Activated naive CD4-positive, alpha-beta T cell treated with anti-CD3 and anti-CD28 coated beads for 36 hours (primary cell): ENCODE measurements at regions not wholly inside any gene's neighbourhood (a gene's known extent, or its start where the extent isn't known, plus 50 kb on each side); places are given as distances from the start of the nearest gene placed in this dataset.

Experiments
- CTCF ChIA-PET: fragments of 350-600 bp; sonication (Branson Sonifier 250); formaldehyde crosslinking; loops from one replicate; lab custom pipeline; 2021; ENCODE audit warnings: antibody characterized with exemption; lab: Charles Lee
- DNase-seq: peaks from one replicate; pipeline ENCODE4 v3.0.0-alpha.2; 2020
- H3K27ac Mint-ChIP-seq: one replicate; pipeline ENCODE4 v1.8.0; 2021; ENCODE audit warnings: mild to moderate bottlenecking, mixed read lengths
- H3K27me3 Mint-ChIP-seq: one replicate; pipeline ENCODE4 v1.8.0; 2021; ENCODE audit warnings: low read depth, mixed read lengths
- H3K36me3 Mint-ChIP-seq: one replicate; pipeline ENCODE4 v1.8.0; 2021; ENCODE audit warnings: low read depth, mixed read lengths
- H3K4me1 Mint-ChIP-seq: one replicate; pipeline ENCODE4 v1.8.0; 2021; ENCODE audit warnings: low read depth, mixed read lengths
- H3K4me3 Mint-ChIP-seq: one replicate; pipeline ENCODE4 v1.8.0; 2021; ENCODE audit warnings: mild to moderate bottlenecking, moderate library complexity, mixed read lengths
- H3K9me3 Mint-ChIP-seq: one replicate; pipeline ENCODE4 v1.8.0; 2021; ENCODE audit warnings: mixed read lengths
- intact Hi-C: fragments of 100-400 bp; cut with micrococcal nuclease; formaldehyde crosslinking; loops from one replicate; pipeline ENCODE4 v1.15.1; 2023

DNA sequence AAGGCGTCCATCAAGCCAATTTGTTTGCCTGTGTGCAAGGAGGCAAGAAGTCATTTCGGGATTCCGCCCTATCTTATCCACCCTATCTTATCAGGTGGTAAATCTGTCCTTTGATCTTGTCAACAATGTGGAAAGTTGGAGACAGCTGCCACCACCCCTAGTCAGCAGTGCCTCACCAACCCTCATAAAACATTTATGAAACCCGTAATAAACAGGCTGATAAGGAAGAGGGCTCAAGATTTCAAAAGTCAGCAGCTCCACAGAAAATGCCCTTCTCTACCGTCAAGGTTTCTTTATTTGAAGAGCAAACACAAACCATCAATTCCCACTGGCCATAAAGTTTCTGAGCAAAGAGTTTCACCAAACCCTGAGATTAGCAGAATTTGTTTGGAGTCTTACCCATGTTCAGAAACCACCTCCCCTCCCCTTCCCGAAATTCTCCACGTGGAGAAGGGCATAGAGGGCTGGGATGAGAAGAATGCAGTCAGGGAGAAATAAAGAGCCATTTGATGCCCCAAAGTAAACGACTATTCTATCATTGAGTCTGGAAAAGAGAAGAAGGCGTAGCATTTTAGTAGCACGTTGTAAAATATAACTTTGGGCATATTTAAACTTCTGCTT, 196.0 kb upstream of the GPR12 start:
- Mint-ChIP-seq H3K4me1 (no peaks in the 10 kb centered on the region), H3K27me3 (peaks cover 3% of the 10 kb centered on the region), H3K4me3 (no peak overlapping the region), H3K9me3 (no peaks in the 10 kb centered on the region), H3K36me3 (no peaks in the 10 kb centered on the region), H3K27ac (no peak overlapping the region)
- CTCF ChIA-PET: interaction anchor here (1.6 kb wide), 1 partner anchor 14 kb away, joined by 3 read pairs; no protein-coding TSS in a partner anchor
- no peak for DNase-seq
- intact Hi-C loops: no loop called here

DNA sequence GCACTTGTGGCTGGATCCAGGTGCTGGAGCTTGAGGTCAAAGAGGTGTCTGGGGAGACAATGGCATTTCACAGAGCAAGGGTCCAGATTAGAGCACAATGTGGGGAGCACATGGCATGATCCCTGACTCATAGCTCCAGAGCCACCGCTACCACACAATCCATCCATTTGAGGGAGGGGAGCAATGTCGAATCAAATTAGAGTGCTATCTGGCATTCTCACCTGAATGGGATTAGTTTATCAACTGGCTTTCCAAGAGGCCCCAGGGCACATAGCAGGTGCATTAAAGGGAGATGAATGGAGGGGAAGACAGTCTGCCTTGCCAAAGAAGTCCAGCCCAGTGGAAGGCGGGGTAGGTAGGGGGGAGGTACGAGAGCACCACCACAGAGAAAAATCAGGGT, 194.4 kb upstream of the GPR12 start:
- Mint-ChIP-seq H3K9me3 (no peaks in the 10 kb centered on the region), H3K36me3 (no peaks in the 10 kb centered on the region), H3K4me3 (no peak overlapping the region), H3K27me3 (peaks cover 3% of the 10 kb centered on the region), H3K4me1 (no peaks in the 10 kb centered on the region), H3K27ac (no peak overlapping the region)
- CTCF ChIA-PET: interaction anchor here (1.4 kb wide), 1 partner anchor 8 kb away, joined by 3 read pairs; no protein-coding TSS in a partner anchor
- DNase-seq: no peak
- intact Hi-C loops: no loop called here

- H3K9me3 Mint-ChIP-seq: no peaks in the 10 kb centered on the region
- no peaks in the 10 kb centered on the region for H3K36me3 Mint-ChIP-seq
- H3K4me1 Mint-ChIP-seq: no peaks in the 10 kb centered on the region
- no peak overlapping the region for H3K27ac Mint-ChIP-seq
- intact Hi-C loops: no loop called here
- CTCF ChIA-PET: interaction anchor here (0.6 to 0.7 kb wide), 2 partner anchors 254 to 421 kb away, joined by 3 read pairs; no protein-coding TSS in a partner anchor
- no peak overlapping the region for H3K4me3 Mint-ChIP-seq
- DNase-seq: no peak
- H3K27me3 Mint-ChIP-seq: peaks cover 3% of the 10 kb centered on the region
Measured at GRCh38 chr13:26953291-26953690, 192.7 kb upstream of the GPR12 start.

DNA sequence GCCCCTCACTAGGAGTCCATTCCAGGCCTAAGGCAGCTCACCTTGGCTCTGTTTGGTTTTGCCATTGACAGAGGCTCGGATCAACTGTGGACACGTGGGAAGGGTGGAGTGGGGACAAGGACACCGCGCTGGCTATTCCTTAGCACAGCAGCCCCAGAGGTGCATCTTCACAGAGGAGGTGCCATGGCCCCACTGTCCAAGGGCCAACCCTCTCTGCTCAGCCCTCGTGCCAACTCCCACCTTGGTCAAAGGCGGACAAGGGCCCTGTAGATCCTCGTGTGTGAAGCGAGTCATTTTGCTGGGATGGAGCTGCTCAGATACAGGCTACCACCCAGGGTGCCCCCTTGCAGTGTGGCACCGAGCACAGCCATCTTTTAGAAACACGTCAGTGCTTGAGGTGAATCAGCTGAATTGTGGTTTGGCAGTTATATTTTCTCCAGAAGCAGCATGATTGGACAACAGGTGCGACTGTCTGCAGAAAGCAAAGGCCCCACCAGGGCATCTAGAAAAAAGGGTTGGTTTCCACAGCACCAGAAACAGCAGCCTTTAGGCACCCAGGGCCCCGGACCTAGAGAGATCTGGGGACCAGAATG, 192.1 kb upstream of the GPR12 start:
- intact Hi-C loops: no loop called here
- CTCF ChIA-PET: interaction anchor here (0.7 kb wide), 1 partner anchor 421 kb away, joined by 3 read pairs; no protein-coding TSS in a partner anchor
- DNase-seq: no peak
- no peaks in the 10 kb centered on the region for H3K9me3 Mint-ChIP-seq
- H3K36me3 Mint-ChIP-seq: no peaks in the 10 kb centered on the region
- no peaks in the 10 kb centered on the region for H3K4me1 Mint-ChIP-seq
- no peak overlapping the region for H3K27ac Mint-ChIP-seq
- no peak overlapping the region for H3K4me3 Mint-ChIP-seq
- H3K27me3 Mint-ChIP-seq: peaks cover 3% of the 10 kb centered on the region

GRCh38 chr13:26951581-26952177, 191.1 kb upstream of the GPR12 start:
- Mint-ChIP-seq H3K27me3 (peaks cover 3% of the 10 kb centered on the region), H3K4me1 (no peaks in the 10 kb centered on the region), H3K9me3 (no peaks in the 10 kb centered on the region), H3K27ac (no peak overlapping the region), H3K4me3 (no peak overlapping the region), H3K36me3 (no peaks in the 10 kb centered on the region)
- DNase-seq: no peak
- CTCF ChIA-PET: interaction anchor here (1.2 kb wide), 1 partner anchor 22 kb away, joined by 5 read pairs; no protein-coding TSS in a partner anchor
- intact Hi-C loops: no loop called here

GRCh38 chr13:26950968-26951367, 190.4 kb upstream of the GPR12 start:
- no peak overlapping the region for H3K4me3 Mint-ChIP-seq
- DNase-seq: no peak
- no peaks in the 10 kb centered on the region for H3K4me1 Mint-ChIP-seq
- intact Hi-C loops: no loop called here
- H3K9me3 Mint-ChIP-seq: no peaks in the 10 kb centered on the region
- H3K27me3 Mint-ChIP-seq: peaks cover 3% of the 10 kb centered on the region
- H3K27ac Mint-ChIP-seq: no peak overlapping the region
- H3K36me3 Mint-ChIP-seq: no peaks in the 10 kb centered on the region
- CTCF ChIA-PET: interaction anchor here (1.2 kb wide), 1 partner anchor 21 kb away, joined by 5 read pairs; no protein-coding TSS in a partner anchor

DNA sequence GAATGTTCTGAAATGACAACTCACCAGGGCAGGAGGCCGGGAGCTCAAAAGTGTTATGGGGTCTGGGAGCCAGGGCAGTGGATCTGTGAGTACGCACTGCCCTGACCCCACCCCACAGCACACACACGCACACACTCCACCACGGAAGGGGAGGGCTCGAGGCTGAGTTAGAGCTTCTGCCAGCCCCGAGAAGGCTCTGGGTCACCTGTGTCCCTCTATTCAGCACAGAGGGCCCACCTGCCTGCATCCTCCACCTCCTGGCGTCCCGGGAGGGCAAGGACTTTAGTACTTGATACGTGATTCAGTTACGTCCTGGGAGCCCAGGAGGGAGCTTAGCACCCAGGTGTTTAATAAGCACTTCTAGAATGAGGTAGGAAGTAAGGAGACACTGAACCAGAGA, 190.0 kb upstream of the GPR12 start:
- H3K27ac Mint-ChIP-seq: no peak overlapping the region
- CTCF ChIA-PET: interaction anchor here (0.6 to 1.4 kb wide), 2 partner anchors 411 to 1109 kb away, joined by 3 to 5 read pairs; no protein-coding TSS in a partner anchor
- intact Hi-C loops: no loop called here

GRCh38 chr13:26949701-26950502, 189.3 kb upstream of the GPR12 start:
- Mint-ChIP-seq H3K9me3 (no peaks in the 10 kb centered on the region), H3K4me1 (no peaks in the 10 kb centered on the region), H3K36me3 (no peaks in the 10 kb centered on the region), H3K27me3 (no peaks in the 10 kb centered on the region), H3K27ac (no peak overlapping the region), H3K4me3 (no peak overlapping the region)
- intact Hi-C loops: no loop called here
- CTCF ChIA-PET: interaction anchor here (0.6 to 1.4 kb wide), 4 partner anchors 19 to 1110 kb away, joined by 3 to 5 read pairs (median 4); no protein-coding TSS in a partner anchor
- DNase-seq: no peak

More for the DNA sequence above, 190.0 kb upstream of the GPR12 start:
- DNase-seq: no peak
- H3K9me3 Mint-ChIP-seq: no peaks in the 10 kb centered on the region
- H3K4me3 Mint-ChIP-seq: no peak overlapping the region
- no peaks in the 10 kb centered on the region for H3K4me1 Mint-ChIP-seq
- no peaks in the 10 kb centered on the region for H3K36me3 Mint-ChIP-seq
- H3K27me3 Mint-ChIP-seq: peaks cover 3% of the 10 kb centered on the region

DNA sequence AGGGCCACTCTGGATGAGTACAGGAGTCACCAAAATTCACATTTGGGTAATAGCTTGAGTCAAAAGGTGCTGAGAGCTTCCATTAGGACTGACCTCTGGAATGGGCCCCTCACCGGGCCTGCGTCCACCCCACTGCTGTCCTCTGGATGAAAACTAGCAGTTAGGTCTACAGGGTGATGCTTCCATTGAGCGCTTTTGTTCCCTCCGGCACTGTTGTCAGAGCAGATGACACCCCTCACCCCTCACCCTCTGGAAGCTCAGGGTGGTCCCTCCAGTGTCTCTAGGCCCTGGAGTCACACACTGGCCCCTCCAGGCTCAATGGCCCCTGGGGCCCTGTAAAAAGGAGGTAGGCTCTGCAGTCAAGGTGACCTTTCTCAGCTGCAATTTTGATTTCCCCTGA, 187.8 kb upstream of the GPR12 start:
- H3K4me1 Mint-ChIP-seq: no peaks in the 10 kb centered on the region
- no peak overlapping the region for H3K4me3 Mint-ChIP-seq

DNA sequence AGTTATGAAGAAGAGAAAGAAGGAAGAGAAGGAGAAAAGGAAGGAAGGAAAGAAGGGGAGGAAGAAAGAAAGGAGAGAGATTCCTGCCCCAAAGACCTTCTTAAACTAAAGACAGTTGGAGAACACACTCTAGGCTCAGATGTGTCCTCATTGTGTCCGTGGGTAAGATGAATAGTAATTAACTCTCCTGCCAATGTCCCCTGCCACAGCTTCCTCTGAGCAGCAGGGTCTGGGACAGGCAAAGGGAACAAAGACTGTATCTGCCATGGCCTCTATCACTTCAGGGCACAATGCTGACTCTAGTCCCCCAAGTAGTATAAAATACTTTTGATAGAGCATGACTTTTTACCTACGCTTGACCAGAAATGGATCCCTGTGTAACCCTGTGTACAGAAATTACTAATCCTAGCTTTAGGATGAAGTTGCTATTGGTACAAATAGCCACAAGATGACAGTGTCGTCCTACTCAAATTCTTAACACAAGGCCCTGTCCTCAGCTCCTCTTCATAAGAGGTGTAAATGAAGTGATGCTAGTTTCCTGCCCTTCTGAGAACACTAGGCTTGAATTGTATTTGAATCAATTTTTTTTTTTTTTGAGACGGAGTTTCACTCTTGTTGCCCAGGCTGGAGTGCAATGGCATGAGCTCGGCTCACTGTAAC, 186.2 kb upstream of the GPR12 start:
- no peaks in the 10 kb centered on the region for H3K4me1 Mint-ChIP-seq
- intact Hi-C loops: loop anchor here (1.0 to 2.0 kb wide), 2 partner anchors 38 to 412 kb away; no protein-coding TSS in a partner anchor
- H3K27ac Mint-ChIP-seq: no peak overlapping the region
- CTCF ChIA-PET: interaction anchor here (0.6 to 3.4 kb wide), 18 partner anchors 8 to 533 kb away, joined by 3 to 16 read pairs (median 3); no protein-coding TSS in a partner anchor
- H3K27me3 Mint-ChIP-seq: no peaks in the 10 kb centered on the region
- H3K36me3 Mint-ChIP-seq: no peaks in the 10 kb centered on the region
- no peaks in the 10 kb centered on the region for H3K9me3 Mint-ChIP-seq
- H3K4me3 Mint-ChIP-seq: no peak overlapping the region
- DNase-seq: no peak

More for the DNA sequence above, 187.8 kb upstream of the GPR12 start:
- no peaks in the 10 kb centered on the region for H3K27me3 Mint-ChIP-seq
- no peaks in the 10 kb centered on the region for H3K9me3 Mint-ChIP-seq
- CTCF ChIA-PET: interaction anchor here (0.6 to 3.4 kb wide), 2 partner anchors 411 to 588 kb away, joined by 3 to 16 read pairs; no protein-coding TSS in a partner anchor
- intact Hi-C loops: no loop called here
- no peaks in the 10 kb centered on the region for H3K36me3 Mint-ChIP-seq
- H3K27ac Mint-ChIP-seq: no peak overlapping the region
- no peak for DNase-seq

DNA sequence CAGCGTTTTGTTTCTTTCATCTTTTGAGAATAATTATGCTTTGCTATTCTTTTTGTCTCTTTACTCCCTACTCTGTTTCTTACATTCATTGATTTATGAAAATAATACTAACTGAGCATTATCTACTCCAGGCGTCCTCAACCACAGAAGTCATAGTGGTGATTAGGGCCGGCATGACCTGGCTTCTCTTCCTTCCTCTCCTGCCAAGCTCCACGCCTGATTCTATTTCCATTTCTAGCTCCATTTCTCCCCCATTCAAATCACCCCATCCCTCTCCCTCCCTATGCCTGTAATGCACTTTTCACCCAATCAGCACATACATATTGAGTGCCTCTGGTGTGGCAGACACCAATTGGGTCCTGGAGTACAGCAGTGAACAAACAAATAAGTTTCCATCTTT, 183.2 kb upstream of the GPR12 start:
- H3K9me3 Mint-ChIP-seq: no peaks in the 10 kb centered on the region
- H3K27ac Mint-ChIP-seq: no peak overlapping the region
- intact Hi-C loops: no loop called here
- H3K27me3 Mint-ChIP-seq: peaks cover 1% of the 10 kb centered on the region
- H3K4me1 Mint-ChIP-seq: no peaks in the 10 kb centered on the region
- no peaks in the 10 kb centered on the region for H3K36me3 Mint-ChIP-seq
- no peak overlapping the region for H3K4me3 Mint-ChIP-seq
- DNase-seq: no peak
- CTCF ChIA-PET: interaction anchor here (0.6 kb wide), 1 partner anchor 418 kb away, joined by 3 read pairs; no protein-coding TSS in a partner anchor
